NCI-H446 (cell line): ENCODE measurements at regions not wholly inside any gene's neighbourhood (a gene's known extent, or its start where the extent isn't known, plus 50 kb on each side); places are given as distances from the start of the nearest gene placed in this dataset.

Experiments
- DNase-seq, 2 experiments: peaks; one replicate each; lab custom pipeline; 2025; lab: John Stamatoyannopoulos, UW

GRCh38 chr12:91241756-91242155 is 59.1 kb upstream of the DCN start:
- DNase-seq, result no peak

- DNase-seq, result no peak
These were observed 57.9 kb upstream of the DCN start for GRCh38 chr12:91240386-91241095.

DNA sequence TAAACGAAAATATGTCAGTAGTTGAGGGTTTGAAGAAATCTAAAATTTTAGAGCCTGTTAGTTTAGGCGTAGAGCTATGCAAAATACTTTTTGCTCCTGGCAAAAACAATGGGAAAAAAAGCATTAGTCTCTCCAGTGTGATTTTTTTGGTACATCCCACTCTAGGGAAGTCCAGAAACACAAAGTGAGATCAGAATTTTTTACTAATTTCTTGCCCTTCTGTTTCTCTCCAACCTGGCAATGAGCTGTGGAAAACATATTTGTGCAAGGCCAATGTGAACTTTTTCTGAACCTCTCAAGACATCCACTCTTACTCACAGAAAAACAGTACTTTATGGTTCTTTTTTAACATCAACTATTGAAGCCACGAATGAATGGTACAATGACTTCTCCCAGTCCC is 56.9 kb upstream of the DCN start:
- DNase-seq, result no peak
